ENCODE measurements at regions not wholly inside any gene's neighbourhood (a gene's known extent, or its start where the extent isn't known, plus 50 kb on each side); places are given as distances from the start of the nearest gene placed in this dataset.

DNA sequence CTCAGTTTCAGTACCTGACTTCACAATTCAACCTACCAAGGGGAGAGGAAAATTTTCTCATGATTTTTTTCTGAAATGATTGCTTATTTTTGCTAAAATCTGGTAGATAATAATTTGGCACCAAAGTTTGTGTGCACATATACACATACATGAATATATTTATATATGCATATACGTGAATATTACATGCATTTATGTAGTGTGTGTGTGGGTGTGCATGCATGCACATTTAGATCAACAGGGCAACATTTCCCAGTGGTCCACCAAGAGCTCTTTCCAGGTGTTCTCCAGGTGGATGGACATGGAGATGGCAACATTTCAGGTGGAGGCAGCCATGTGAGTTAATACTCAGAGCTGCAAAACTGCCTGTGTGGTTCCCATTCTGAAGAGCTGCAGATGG, 320.9 kb downstream of the SAMD5 start:
- Mint-ChIP-seq H3K27me3 (ENCODE audit: low read depth, unreplicated experiment) (no peaks in the 10 kb centered on the region), H3K9me3 (ENCODE audit: unreplicated experiment) (no peaks in the 10 kb centered on the region), H3K27ac (ENCODE audit: unreplicated experiment) (no peak overlapping the region), H3K4me3 (ENCODE audit: unreplicated experiment) (no peak overlapping the region), H3K4me1 (ENCODE audit: low read depth, unreplicated experiment) (no peaks in the 10 kb centered on the region), H3K36me3 (ENCODE audit: low read depth, unreplicated experiment) (no peaks in the 10 kb centered on the region)
- TF ChIP-seq EZH2 (IDR thresholded peaks at IDR 0.05; ENCODE audit: insufficient read depth, low read length) = no peak
- TF ChIP-seq, protein P1, sequence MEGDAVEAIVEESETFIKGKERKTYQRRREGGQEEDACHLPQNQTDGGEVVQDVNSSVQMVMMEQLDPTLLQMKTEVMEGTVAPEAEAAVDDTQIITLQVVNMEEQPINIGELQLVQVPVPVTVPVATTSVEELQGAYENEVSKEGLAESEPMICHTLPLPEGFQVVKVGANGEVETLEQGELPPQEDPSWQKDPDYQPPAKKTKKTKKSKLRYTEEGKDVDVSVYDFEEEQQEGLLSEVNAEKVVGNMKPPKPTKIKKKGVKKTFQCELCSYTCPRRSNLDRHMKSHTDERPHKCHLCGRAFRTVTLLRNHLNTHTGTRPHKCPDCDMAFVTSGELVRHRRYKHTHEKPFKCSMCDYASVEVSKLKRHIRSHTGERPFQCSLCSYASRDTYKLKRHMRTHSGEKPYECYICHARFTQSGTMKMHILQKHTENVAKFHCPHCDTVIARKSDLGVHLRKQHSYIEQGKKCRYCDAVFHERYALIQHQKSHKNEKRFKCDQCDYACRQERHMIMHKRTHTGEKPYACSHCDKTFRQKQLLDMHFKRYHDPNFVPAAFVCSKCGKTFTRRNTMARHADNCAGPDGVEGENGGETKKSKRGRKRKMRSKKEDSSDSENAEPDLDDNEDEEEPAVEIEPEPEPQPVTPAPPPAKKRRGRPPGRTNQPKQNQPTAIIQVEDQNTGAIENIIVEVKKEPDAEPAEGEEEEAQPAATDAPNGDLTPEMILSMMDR (IDR thresholded peaks at IDR 0.05; ENCODE audit: insufficient read depth, low read depth, low read length) = no peak
- Histone ChIP-seq H3K4me3 (ENCODE audit: insufficient read depth, low read depth, low read length) (no peak overlapping the region), H3K79me2 (ENCODE audit: insufficient read depth, low read length) (no peaks in the 10 kb centered on the region), H3K36me3 (ENCODE audit: insufficient read depth, low read length) (no peaks in the 10 kb centered on the region), H3K27me3 (ENCODE audit: insufficient read depth, low read length) (no peaks in the 10 kb centered on the region), H3K27ac (ENCODE audit: low read depth, low read length) (no peak overlapping the region), H3K9me3 (ENCODE audit: insufficient read depth, low read depth, low read length) (no peaks in the 10 kb centered on the region), H3K4me1 (ENCODE audit: insufficient read depth, low read length) (no peaks in the 10 kb centered on the region), H3K9ac (ENCODE audit: low read length) (no peak overlapping the region), H2AFZ (ENCODE audit: low read depth, low read length) (no peak overlapping the region), H4K20me1 (ENCODE audit: insufficient read depth, low read length) (no peaks in the 10 kb centered on the region), H3K4me2 (ENCODE audit: low read length) (no peak overlapping the region)
- no peak for DNase-seq (ENCODE audit: low read depth)
- no peak for FAIRE-seq

DNA sequence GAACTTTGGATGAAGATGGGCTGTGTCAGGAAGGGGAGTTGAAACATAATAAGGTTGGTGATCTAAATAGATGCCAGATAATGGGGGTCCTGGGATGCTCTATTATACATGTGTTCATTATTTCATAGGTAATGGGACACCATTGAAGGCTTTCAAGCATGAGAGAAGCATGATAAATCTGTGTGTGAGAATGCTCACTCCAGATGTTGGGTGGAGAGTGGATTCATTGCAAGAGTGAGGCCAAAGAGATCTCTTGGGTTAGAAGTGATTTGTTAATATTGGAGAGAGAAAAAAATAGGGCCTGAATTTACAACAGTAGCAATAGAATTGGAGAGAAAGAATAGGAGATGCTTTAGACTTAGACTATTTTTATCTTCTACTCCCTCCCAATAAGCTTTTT, 321.3 kb downstream of the SAMD5 start:
- Mint-ChIP-seq H3K36me3 (ENCODE audit: low read depth, unreplicated experiment) (no peaks in the 10 kb centered on the region), H3K4me1 (ENCODE audit: low read depth, unreplicated experiment) (no peaks in the 10 kb centered on the region), H3K9me3 (ENCODE audit: unreplicated experiment) (no peaks in the 10 kb centered on the region), H3K27ac (ENCODE audit: unreplicated experiment) (no peak overlapping the region), H3K27me3 (ENCODE audit: low read depth, unreplicated experiment) (no peaks in the 10 kb centered on the region), H3K4me3 (ENCODE audit: unreplicated experiment) (no peak overlapping the region)
- Histone ChIP-seq H3K27ac (ENCODE audit: low read depth, low read length) (no peak overlapping the region), H3K27me3 (ENCODE audit: insufficient read depth, low read length) (no peaks in the 10 kb centered on the region), H3K9ac (ENCODE audit: low read length) (no peak overlapping the region), H3K9me3 (ENCODE audit: insufficient read depth, low read depth, low read length) (no peaks in the 10 kb centered on the region), H4K20me1 (ENCODE audit: insufficient read depth, low read length) (no peaks in the 10 kb centered on the region), H3K4me3 (ENCODE audit: insufficient read depth, low read depth, low read length) (no peak overlapping the region), H3K4me2 (ENCODE audit: low read length) (no peak overlapping the region), H3K79me2 (ENCODE audit: insufficient read depth, low read length) (no peaks in the 10 kb centered on the region), H3K36me3 (ENCODE audit: insufficient read depth, low read length) (no peaks in the 10 kb centered on the region), H3K4me1 (ENCODE audit: insufficient read depth, low read length) (no peaks in the 10 kb centered on the region), H2AFZ (ENCODE audit: low read depth, low read length) (no peak overlapping the region)
- FAIRE-seq = no peak
- no peak for DNase-seq (ENCODE audit: low read depth)
- TF ChIP-seq, protein P1 (IDR thresholded peaks at IDR 0.05; ENCODE audit: insufficient read depth, low read depth, low read length) = no peak
- no peak for TF ChIP-seq EZH2 (IDR thresholded peaks at IDR 0.05; ENCODE audit: insufficient read depth, low read length)

DNA sequence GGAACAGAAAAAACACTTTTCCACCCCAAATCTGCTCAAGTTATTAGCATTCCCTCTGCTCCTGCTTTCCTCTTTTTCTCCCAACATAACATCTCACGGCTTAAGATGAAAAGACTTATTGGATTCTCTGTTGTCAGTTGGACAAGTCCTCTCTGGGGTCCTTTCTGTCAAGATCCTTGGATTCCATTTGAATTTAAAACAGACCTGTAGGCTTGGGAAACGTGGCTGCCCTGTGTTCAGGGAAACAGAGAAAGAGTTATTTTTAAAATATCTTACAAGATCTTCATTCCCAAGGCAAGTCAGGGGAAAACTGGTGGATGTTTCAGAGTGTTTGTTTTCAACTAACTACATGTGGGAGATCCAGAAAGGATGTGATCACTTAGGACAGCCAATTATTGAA, 322.9 kb downstream of the SAMD5 start:
- no peaks in the 10 kb centered on the region for H3K79me2 ChIP-seq (ENCODE audit: insufficient read depth, low read length)
- no peak overlapping the region for H3K9ac ChIP-seq (ENCODE audit: low read length)

More for the DNA sequence above, 322.9 kb downstream of the SAMD5 start:
- DNase-seq (ENCODE audit: low read depth) (no peak), FAIRE-seq (no peak)
- Mint-ChIP-seq H3K4me3 (ENCODE audit: unreplicated experiment) (no peak overlapping the region), H3K27ac (ENCODE audit: unreplicated experiment) (no peak overlapping the region), H3K4me1 (ENCODE audit: low read depth, unreplicated experiment) (no peaks in the 10 kb centered on the region), H3K36me3 (ENCODE audit: low read depth, unreplicated experiment) (no peaks in the 10 kb centered on the region), H3K27me3 (ENCODE audit: low read depth, unreplicated experiment) (no peaks in the 10 kb centered on the region), H3K9me3 (ENCODE audit: unreplicated experiment) (no peaks in the 10 kb centered on the region)
- Histone ChIP-seq H2AFZ (ENCODE audit: low read depth, low read length) (no peak overlapping the region), H3K4me1 (ENCODE audit: insufficient read depth, low read length) (no peaks in the 10 kb centered on the region), H4K20me1 (ENCODE audit: insufficient read depth, low read length) (no peaks in the 10 kb centered on the region), H3K27me3 (ENCODE audit: insufficient read depth, low read length) (no peaks in the 10 kb centered on the region), H3K36me3 (ENCODE audit: insufficient read depth, low read length) (no peaks in the 10 kb centered on the region), H3K9me3 (ENCODE audit: insufficient read depth, low read depth, low read length) (no peaks in the 10 kb centered on the region), H3K4me3 (ENCODE audit: insufficient read depth, low read depth, low read length) (no peak overlapping the region), H3K27ac (ENCODE audit: low read depth, low read length) (no peak overlapping the region), H3K4me2 (ENCODE audit: low read length) (no peak overlapping the region)
- TF ChIP-seq, protein P1 (IDR thresholded peaks at IDR 0.05; ENCODE audit: insufficient read depth, low read depth, low read length) = no peak
- no peak for TF ChIP-seq EZH2 (IDR thresholded peaks at IDR 0.05; ENCODE audit: insufficient read depth, low read length)

All from astrocyte (in vitro differentiated cells and primary cell).